ENCODE measurements at regions not wholly inside any gene's neighbourhood (a gene's known extent, or its start where the extent isn't known, plus 50 kb on each side); places are given as distances from the start of the nearest gene placed in this dataset.

- Histone ChIP-seq H3K4me1 (ENCODE audit: control insufficient read depth in 2 of 2, insufficient read depth in 1 of 2, low read depth in 1 of 2, low read length in 2 of 2) (no peaks in the 10 kb centered on the region), H2AFZ (ENCODE audit: low read length) (no peak overlapping the region), H3K9ac (ENCODE audit: low read depth, low read length, poor library complexity) (no peak overlapping the region), H3K4me2 (ENCODE audit: insufficient read depth, low read length, poor library complexity, severe bottlenecking) (no peak overlapping the region), H3K4ac (ENCODE audit: low read length) (no peak overlapping the region), H2BK120ac (ENCODE audit: low read depth, low read length) (no peak overlapping the region), H3K4me3 (ENCODE audit: low read length in 2 of 2) (no peak overlapping the region), H3K27me3 (ENCODE audit: control insufficient read depth in 3 of 3, insufficient read depth in 3 of 3, low read depth in 1 of 3, low read length in 3 of 3) (no peaks in the 10 kb centered on the region), H2BK5ac (ENCODE audit: low read length) (no peak overlapping the region), H2BK12ac (ENCODE audit: low read length) (no peak overlapping the region), H3K79me1 (ENCODE audit: low read depth, low read length) (no peaks in the 10 kb centered on the region), H3K14ac (ENCODE audit: low read length) (no peak overlapping the region), H2BK15ac (ENCODE audit: low read length) (no peak overlapping the region), H3K9me3 (replicated peaks in 1 of 2; ENCODE audit: control insufficient read depth in 2 of 2, insufficient read depth in 1 of 2, low read depth in 1 of 2, low read length in 2 of 2) (no peaks in the 10 kb centered on the region), H4K8ac (ENCODE audit: low read depth, low read length) (no peak overlapping the region), H3K27ac (replicated peaks; ENCODE audit: low read length) (no peak overlapping the region), H3K18ac (ENCODE audit: low read length) (no peak overlapping the region), H3K36me3 (replicated peaks in 1 of 2; ENCODE audit: control insufficient read depth in 2 of 2, insufficient read depth in 2 of 2, low read length in 2 of 2) (no peaks in the 10 kb centered on the region), H4K91ac (ENCODE audit: low read depth, low read length, poor library complexity) (no peak overlapping the region), H2AK5ac (ENCODE audit: low read depth, low read length) (no peak overlapping the region), H3K23ac (ENCODE audit: low read depth, low read length, poor library complexity) (no peak overlapping the region)
- DNase-seq (ENCODE audit: low spot score), result no peak
- no CpG with 5 or more reads among the region's 1 CpG for WGBS, 2 donors (ENCODE audit: extremely low coverage in 2 of 2, insufficient read length in 2 of 2, insufficient replicate concordance in 1 of 2)
These were observed 96.4 kb upstream of the ST6GAL2 start for GRCh38 chr2:106982350-106982749.

- no CpG with 5 or more reads among the region's 4 CpGs for WGBS, 2 donors (ENCODE audit: extremely low coverage in 2 of 2, insufficient read length in 2 of 2, insufficient replicate concordance in 1 of 2)
- H2BK120ac ChIP-seq (ENCODE audit: low read depth, low read length), result no peak overlapping the region
- H3K4me2 ChIP-seq (ENCODE audit: insufficient read depth, low read length, poor library complexity, severe bottlenecking), result no peak overlapping the region
- H2BK5ac ChIP-seq (ENCODE audit: low read length), result no peak overlapping the region
- H4K8ac ChIP-seq (ENCODE audit: low read depth, low read length), result no peak overlapping the region
- H4K91ac ChIP-seq (ENCODE audit: low read depth, low read length, poor library complexity), result no peak overlapping the region
- no peaks in the 10 kb centered on the region for H3K27me3 ChIP-seq (ENCODE audit: control insufficient read depth in 3 of 3, insufficient read depth in 3 of 3, low read depth in 1 of 3, low read length in 3 of 3)
- H2AK5ac ChIP-seq (ENCODE audit: low read depth, low read length), result no peak overlapping the region
- H3K4ac ChIP-seq (ENCODE audit: low read length), result no peak overlapping the region
- H3K14ac ChIP-seq (ENCODE audit: low read length), result no peak overlapping the region
- no peak overlapping the region for H3K4me3 ChIP-seq (ENCODE audit: low read length in 2 of 2)
- no peak overlapping the region for H2BK12ac ChIP-seq (ENCODE audit: low read length)
- no peaks in the 10 kb centered on the region for H3K9me3 ChIP-seq (replicated peaks in 1 of 2; ENCODE audit: control insufficient read depth in 2 of 2, insufficient read depth in 1 of 2, low read depth in 1 of 2, low read length in 2 of 2)
- no peaks in the 10 kb centered on the region for H3K36me3 ChIP-seq (replicated peaks in 1 of 2; ENCODE audit: control insufficient read depth in 2 of 2, insufficient read depth in 2 of 2, low read length in 2 of 2)
- DNase-seq (ENCODE audit: low spot score), result no peak
- no peak overlapping the region for H3K9ac ChIP-seq (ENCODE audit: low read depth, low read length, poor library complexity)
- no peaks in the 10 kb centered on the region for H3K4me1 ChIP-seq (ENCODE audit: control insufficient read depth in 2 of 2, insufficient read depth in 1 of 2, low read depth in 1 of 2, low read length in 2 of 2)
- H3K23ac ChIP-seq (ENCODE audit: low read depth, low read length, poor library complexity), result no peak overlapping the region
- no peak overlapping the region for H2BK15ac ChIP-seq (ENCODE audit: low read length)
- no peak overlapping the region for H3K27ac ChIP-seq (replicated peaks; ENCODE audit: low read length)
- H2AFZ ChIP-seq (ENCODE audit: low read length), result no peak overlapping the region
- no peak overlapping the region for H3K18ac ChIP-seq (ENCODE audit: low read length)
- no peaks in the 10 kb centered on the region for H3K79me1 ChIP-seq (ENCODE audit: low read depth, low read length)
These were observed 97.3 kb upstream of the ST6GAL2 start for GRCh38 chr2:106983305-106983704.

DNA sequence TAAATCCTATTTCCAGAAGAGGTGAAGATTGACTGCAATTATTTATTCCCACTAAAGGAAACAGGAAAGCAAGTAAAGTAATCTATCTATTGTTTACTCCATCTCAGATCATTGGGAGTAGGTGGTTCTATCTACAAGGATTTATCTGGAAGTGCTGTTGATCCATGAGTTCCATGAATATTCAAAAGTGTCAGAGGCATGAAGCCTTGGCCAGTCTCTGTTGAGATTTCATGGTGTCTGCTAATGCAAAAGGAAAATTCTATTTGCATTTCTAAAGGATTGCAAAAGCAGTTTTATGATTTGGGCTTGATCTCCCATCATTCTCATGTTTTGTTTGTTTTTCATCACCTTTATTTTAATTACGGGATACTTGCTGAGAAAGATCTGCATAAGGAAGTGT, 102.4 kb upstream of the ST6GAL2 start:
- WGBS, 2 donors (ENCODE audit: extremely low coverage in 2 of 2, insufficient read length in 2 of 2, insufficient replicate concordance in 1 of 2), result no CpG with 5 or more reads among the region's 1 CpG

GRCh38 chr2:106990297-106990696, 104.3 kb upstream of the ST6GAL2 start:
- no peak for DNase-seq (ENCODE audit: low spot score)
- no peak overlapping the region for H2BK12ac ChIP-seq (ENCODE audit: low read length)

More for the DNA sequence above, 102.4 kb upstream of the ST6GAL2 start:
- Histone ChIP-seq H3K4me3 (ENCODE audit: low read length in 2 of 2) (no peak overlapping the region), H2BK5ac (ENCODE audit: low read length) (no peak overlapping the region), H3K18ac (ENCODE audit: low read length) (no peak overlapping the region), H3K14ac (ENCODE audit: low read length) (no peak overlapping the region), H2BK120ac (ENCODE audit: low read depth, low read length) (no peak overlapping the region), H3K4me2 (ENCODE audit: insufficient read depth, low read length, poor library complexity, severe bottlenecking) (no peak overlapping the region), H3K27ac (replicated peaks; ENCODE audit: low read length) (no peak overlapping the region), H2AFZ (ENCODE audit: low read length) (no peak overlapping the region), H3K4ac (ENCODE audit: low read length) (no peak overlapping the region), H4K91ac (ENCODE audit: low read depth, low read length, poor library complexity) (no peak overlapping the region), H3K27me3 (ENCODE audit: control insufficient read depth in 3 of 3, insufficient read depth in 3 of 3, low read depth in 1 of 3, low read length in 3 of 3) (no peaks in the 10 kb centered on the region), H3K36me3 (replicated peaks in 1 of 2; ENCODE audit: control insufficient read depth in 2 of 2, insufficient read depth in 2 of 2, low read length in 2 of 2) (no peaks in the 10 kb centered on the region), H2BK15ac (ENCODE audit: low read length) (no peak overlapping the region), H3K79me1 (ENCODE audit: low read depth, low read length) (no peaks in the 10 kb centered on the region), H2AK5ac (ENCODE audit: low read depth, low read length) (no peak overlapping the region), H3K9ac (ENCODE audit: low read depth, low read length, poor library complexity) (no peak overlapping the region), H3K4me1 (ENCODE audit: control insufficient read depth in 2 of 2, insufficient read depth in 1 of 2, low read depth in 1 of 2, low read length in 2 of 2) (no peaks in the 10 kb centered on the region), H2BK12ac (ENCODE audit: low read length) (no peak overlapping the region), H3K9me3 (replicated peaks in 1 of 2; ENCODE audit: control insufficient read depth in 2 of 2, insufficient read depth in 1 of 2, low read depth in 1 of 2, low read length in 2 of 2) (no peaks in the 10 kb centered on the region), H3K23ac (ENCODE audit: low read depth, low read length, poor library complexity) (no peak overlapping the region), H4K8ac (ENCODE audit: low read depth, low read length) (no peak overlapping the region)
- DNase-seq (ENCODE audit: low spot score), result no peak

More at GRCh38 chr2:106990297-106990696, 104.3 kb upstream of the ST6GAL2 start:
- no peak overlapping the region for H3K4ac ChIP-seq (ENCODE audit: low read length)
- no peak overlapping the region for H2AFZ ChIP-seq (ENCODE audit: low read length)
- no peaks in the 10 kb centered on the region for H3K36me3 ChIP-seq (replicated peaks in 1 of 2; ENCODE audit: control insufficient read depth in 2 of 2, insufficient read depth in 2 of 2, low read length in 2 of 2)
- H3K9me3 ChIP-seq (replicated peaks in 1 of 2; ENCODE audit: control insufficient read depth in 2 of 2, insufficient read depth in 1 of 2, low read depth in 1 of 2, low read length in 2 of 2), result no peaks in the 10 kb centered on the region
- no CpG with 5 or more reads among the region's 3 CpGs for WGBS, 2 donors (ENCODE audit: extremely low coverage in 2 of 2, insufficient read length in 2 of 2, insufficient replicate concordance in 1 of 2)
- no peak overlapping the region for H3K4me2 ChIP-seq (ENCODE audit: insufficient read depth, low read length, poor library complexity, severe bottlenecking)
- H3K79me1 ChIP-seq (ENCODE audit: low read depth, low read length), result no peaks in the 10 kb centered on the region
- H3K14ac ChIP-seq (ENCODE audit: low read length), result no peak overlapping the region
- no peak overlapping the region for H3K4me3 ChIP-seq (ENCODE audit: low read length in 2 of 2)
- H3K27ac ChIP-seq (replicated peaks; ENCODE audit: low read length), result no peak overlapping the region
- H2BK15ac ChIP-seq (ENCODE audit: low read length), result no peak overlapping the region
- H4K91ac ChIP-seq (ENCODE audit: low read depth, low read length, poor library complexity), result no peak overlapping the region
- no peak overlapping the region for H2BK120ac ChIP-seq (ENCODE audit: low read depth, low read length)
- H2AK5ac ChIP-seq (ENCODE audit: low read depth, low read length), result no peak overlapping the region
- no peak overlapping the region for H3K18ac ChIP-seq (ENCODE audit: low read length)
- no peak overlapping the region for H3K9ac ChIP-seq (ENCODE audit: low read depth, low read length, poor library complexity)
- no peak overlapping the region for H2BK5ac ChIP-seq (ENCODE audit: low read length)
- no peak overlapping the region for H3K23ac ChIP-seq (ENCODE audit: low read depth, low read length, poor library complexity)
- no peaks in the 10 kb centered on the region for H3K27me3 ChIP-seq (ENCODE audit: control insufficient read depth in 3 of 3, insufficient read depth in 3 of 3, low read depth in 1 of 3, low read length in 3 of 3)
- H3K4me1 ChIP-seq (ENCODE audit: control insufficient read depth in 2 of 2, insufficient read depth in 1 of 2, low read depth in 1 of 2, low read length in 2 of 2), result no peaks in the 10 kb centered on the region
- H4K8ac ChIP-seq (ENCODE audit: low read depth, low read length), result no peak overlapping the region
